H7 (cell line): ENCODE measurements at regions not wholly inside any gene's neighbourhood (a gene's known extent, or its start where the extent isn't known, plus 50 kb on each side); places are given as distances from the start of the nearest gene placed in this dataset.
A peak's percentile ranks its signal among the peaks of the same experiment; 100 is the strongest.

Experiments
- DNase-seq: peaks from one replicate; pipeline ENCODE4 v3.0.0; 2012
- H3K27me3 ChIP-seq: 2 replicates; pipeline ENCODE4 v1.6.0; 2011; ENCODE audit warnings: mild to moderate bottlenecking, low read length; ENCODE audit not compliant: control insufficient read depth, insufficient read depth
- H3K36me3 ChIP-seq: replicated peaks from 2 replicates; pipeline ENCODE4 v1.5.1; 2011; ENCODE audit warnings: low read length; ENCODE audit not compliant: control insufficient read depth, insufficient read depth
- H3K4me3 ChIP-seq: 2 replicates; pipeline ENCODE4 v1.5.1; 2011; ENCODE audit warnings: low read depth, mild to moderate bottlenecking, control low read depth, low read length, moderate library complexity; ENCODE audit not compliant: insufficient read depth

DNA sequence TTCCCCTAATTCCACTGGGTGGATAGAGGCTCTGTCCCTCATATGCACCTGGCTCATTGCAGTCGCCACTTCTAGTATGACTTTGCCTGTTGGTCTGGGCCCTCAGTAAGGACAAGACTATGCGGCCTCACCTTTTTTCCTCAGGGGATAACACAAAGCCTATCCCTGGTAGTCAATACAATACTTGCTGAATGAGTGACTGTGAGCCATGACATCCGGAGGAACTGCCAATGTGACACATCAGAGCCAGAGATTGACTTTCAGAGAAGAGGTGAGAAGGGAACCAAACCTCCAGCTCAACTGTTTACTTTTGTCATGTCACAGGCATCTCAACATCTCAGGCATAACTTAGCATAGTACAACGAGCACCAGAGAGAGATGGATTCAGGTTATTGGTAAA, 371.3 kb downstream of the DMRT2 start:
- H3K36me3 ChIP-seq, result no peaks in the 10 kb centered on the region
- no peak for DNase-seq

DNA sequence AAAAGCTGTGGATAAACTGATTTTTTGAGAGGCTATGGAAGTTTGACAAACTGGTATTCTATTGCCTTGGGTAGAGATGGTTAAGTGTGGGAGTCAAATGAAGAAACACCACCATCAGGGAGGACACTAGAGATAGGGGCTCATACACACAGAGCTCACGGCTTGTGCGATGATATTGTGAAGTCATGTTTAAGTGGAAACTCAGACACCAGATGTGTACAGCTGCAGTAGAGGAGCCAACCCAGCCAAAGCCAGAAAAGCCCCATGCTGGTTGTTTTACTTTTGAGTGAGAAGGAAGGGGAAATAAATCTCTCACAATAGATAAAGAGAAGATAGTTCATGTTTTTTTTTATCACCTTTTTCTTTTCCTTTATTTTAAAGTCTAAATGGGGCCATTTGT, 377.7 kb downstream of the DMRT2 start:
- Histone ChIP-seq H3K27me3 (no peaks in the 10 kb centered on the region), H3K4me3 (no peak overlapping the region), H3K36me3 (no peaks in the 10 kb centered on the region)
- DNase-seq, result no peak

More for the DNA sequence above, 371.3 kb downstream of the DMRT2 start:
- H3K4me3 ChIP-seq, result no peak overlapping the region
- no peaks in the 10 kb centered on the region for H3K27me3 ChIP-seq

DNA sequence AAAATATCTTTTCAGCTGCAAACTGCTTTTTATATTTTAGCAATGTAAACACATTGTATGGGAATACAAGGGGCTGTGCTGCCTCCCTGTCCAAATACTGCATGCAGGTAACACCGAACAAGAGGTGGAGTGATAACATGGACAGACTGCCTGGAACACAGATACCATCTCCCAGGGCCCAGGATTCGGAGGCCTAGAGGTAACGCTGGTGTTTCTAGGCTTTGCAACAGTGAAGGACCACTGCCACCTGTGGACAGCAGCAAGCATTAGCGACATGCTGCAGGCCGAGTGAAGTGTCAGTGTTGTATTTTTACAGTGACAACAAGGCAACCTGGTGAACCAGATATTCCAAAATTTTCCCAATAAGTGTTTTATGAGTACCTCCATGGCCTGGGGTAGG, 379.1 kb downstream of the DMRT2 start:
- no peaks in the 10 kb centered on the region for H3K27me3 ChIP-seq
- H3K36me3 ChIP-seq, result no peaks in the 10 kb centered on the region
- peak; percentile 56 for DNase-seq
- no peak overlapping the region for H3K4me3 ChIP-seq

DNA sequence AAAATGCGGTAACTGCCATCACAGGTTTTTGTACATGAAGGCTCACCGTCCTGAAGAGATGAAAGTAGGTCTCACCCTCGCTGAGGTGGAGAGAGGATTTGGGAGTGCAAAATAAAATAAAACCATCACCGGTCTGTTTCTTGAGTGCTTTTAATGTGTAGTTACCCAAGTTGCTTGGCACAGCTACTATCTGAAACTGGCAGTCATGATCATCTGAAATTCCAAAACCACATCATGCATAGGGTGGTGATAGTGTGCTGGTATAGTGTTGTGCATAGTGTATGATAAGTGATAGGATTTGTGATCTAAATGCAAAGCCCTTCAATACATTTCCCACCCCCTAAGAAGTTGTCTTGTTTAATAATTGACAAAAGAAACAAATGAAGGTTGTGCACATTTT, 381.3 kb downstream of the DMRT2 start:
- no peak overlapping the region for H3K4me3 ChIP-seq
- H3K27me3 ChIP-seq, result no peaks in the 10 kb centered on the region
- no peaks in the 10 kb centered on the region for H3K36me3 ChIP-seq
- no peak for DNase-seq

DNA sequence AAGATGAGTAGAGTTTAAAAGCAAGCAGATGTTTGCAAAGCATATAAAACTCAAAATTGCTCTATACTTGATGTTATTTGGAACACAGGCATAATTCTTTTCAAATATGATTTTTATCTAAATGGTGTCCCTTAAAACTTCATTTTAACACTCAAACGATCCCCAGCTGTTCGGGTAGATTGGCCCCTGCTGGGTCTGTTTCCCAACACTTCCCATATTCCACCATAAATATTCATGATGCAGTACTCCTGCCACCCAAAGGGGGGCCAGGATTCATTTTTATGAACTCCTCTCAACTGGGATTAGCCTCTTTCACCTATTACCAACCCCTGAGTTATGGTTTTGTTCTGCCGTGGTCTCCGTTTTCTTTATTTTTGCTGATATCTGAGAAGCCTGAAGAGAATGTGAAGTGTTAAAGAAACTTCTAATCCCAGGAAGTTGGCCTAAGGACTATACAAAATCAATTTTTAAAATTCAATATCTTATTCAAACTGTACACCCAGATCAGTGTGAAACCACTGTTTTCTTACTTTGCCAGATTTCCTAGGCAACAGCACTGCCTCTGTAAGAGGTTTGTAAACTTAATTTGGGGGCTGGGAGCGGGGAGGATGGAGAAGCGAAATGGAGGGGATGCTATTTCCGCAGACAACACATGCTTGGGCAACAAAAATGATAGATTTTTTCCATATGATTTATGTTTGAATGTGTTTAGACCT, 384.1 kb downstream of the DMRT2 start:
- H3K36me3 ChIP-seq, result no peaks in the 10 kb centered on the region
- DNase-seq, result peak; percentile 28
- H3K4me3 ChIP-seq, result no peak overlapping the region
- H3K27me3 ChIP-seq, result no peaks in the 10 kb centered on the region

DNA sequence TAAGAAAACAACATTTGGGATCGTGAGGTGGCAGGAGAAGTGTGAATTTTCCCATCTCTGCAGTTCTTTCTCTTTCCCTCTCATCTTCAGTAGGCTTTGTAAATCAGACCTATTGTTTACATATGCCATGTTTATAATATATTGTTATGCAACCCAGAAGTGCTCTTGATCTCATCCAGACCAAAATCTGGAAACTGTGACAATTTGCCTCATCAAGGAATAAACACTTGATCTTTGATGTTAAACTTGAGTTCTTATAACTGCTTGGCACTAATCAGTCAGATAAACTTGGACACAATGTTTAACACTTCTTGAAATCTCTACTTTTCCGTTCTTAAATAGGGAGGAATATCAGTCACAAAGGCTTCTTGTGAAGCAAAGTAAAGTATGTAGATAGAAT, 384.7 kb downstream of the DMRT2 start:
- DNase-seq, result no peak
- Histone ChIP-seq H3K27me3 (no peaks in the 10 kb centered on the region), H3K4me3 (no peak overlapping the region), H3K36me3 (no peaks in the 10 kb centered on the region)

DNA sequence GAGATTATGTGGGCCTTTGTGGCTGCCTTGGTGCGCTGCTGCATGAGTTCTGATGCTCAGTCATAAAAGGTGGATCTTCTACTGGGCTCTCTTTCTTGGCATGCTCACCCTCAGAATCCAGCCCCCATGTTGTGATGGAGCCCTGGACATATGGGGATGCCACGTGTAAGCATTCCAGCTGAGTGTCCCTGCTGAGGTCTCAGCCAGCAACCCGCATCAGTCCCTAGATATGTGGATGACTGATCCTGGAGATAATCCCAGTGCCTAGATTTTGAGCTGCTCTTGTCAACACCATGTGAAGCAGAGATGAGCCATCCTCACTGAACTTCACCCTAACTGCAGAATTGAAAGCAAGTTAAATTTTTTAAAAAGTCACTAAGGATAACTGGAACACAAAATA, 390.1 kb downstream of the DMRT2 start:
- Histone ChIP-seq H3K4me3 (no peak overlapping the region), H3K36me3 (no peaks in the 10 kb centered on the region), H3K27me3 (no peaks in the 10 kb centered on the region)
- no peak for DNase-seq

DNA sequence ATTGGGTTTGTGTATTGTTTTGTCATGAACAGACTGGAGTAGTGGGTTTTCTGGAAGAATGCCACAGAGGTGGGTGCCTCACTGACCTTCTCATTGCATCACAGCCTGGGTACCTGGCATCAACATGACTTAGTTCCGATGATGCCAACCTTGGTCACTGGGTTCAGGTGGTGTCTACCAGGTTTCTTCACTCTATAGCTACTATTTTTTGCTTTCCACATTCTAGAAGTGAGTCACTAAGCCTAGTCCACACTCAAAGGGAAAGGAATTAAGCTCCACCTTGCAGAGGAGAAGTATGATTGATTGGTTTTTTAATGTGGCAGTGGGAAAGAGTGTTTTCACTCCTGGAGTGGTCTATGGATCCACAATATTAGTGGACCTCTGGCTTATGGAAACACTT, 391.9 kb downstream of the DMRT2 start:
- no peak for DNase-seq
- no peaks in the 10 kb centered on the region for H3K36me3 ChIP-seq
- H3K27me3 ChIP-seq, result no peaks in the 10 kb centered on the region
- no peak overlapping the region for H3K4me3 ChIP-seq

DNA sequence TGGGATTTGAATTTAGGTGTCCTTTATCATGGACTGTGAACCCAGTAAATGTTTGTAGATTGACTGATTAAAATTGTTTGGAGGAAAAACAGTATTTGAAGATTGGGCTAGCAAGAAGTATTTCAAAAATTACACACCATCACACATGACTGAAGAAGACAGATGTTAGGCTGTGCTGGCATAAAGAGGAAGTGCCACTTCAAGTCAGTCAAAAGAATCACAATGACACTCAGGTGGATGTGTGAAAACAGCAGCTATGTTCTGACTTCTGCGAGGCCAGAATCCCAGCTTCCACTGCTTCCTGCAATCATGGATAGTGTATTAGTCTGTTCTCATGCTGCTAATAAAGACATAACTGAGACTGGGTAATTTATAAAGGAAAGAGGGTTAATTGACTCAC, 393.3 kb downstream of the DMRT2 start:
- DNase-seq, result no peak
- H3K36me3 ChIP-seq, result no peaks in the 10 kb centered on the region
- H3K27me3 ChIP-seq, result no peaks in the 10 kb centered on the region

DNA sequence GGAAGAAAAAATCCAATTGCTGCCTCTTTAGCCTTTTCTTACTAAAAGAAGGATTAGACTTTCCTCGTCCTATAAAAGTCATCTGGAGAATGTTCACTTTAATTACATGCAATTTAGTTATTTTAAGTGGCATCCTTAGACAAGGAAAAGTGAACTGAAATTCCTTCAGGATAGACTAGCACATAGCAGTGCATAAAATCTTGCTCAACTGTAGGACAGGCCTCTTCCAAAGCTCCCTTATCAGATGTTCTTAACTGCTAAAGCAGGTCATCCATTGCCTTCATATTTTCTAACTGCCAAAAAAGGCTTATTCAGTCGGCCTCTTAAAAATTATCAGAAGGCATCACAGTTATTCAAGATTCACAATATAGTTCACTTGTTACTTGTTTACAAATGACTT, 396.5 kb downstream of the DMRT2 start:
- Histone ChIP-seq H3K27me3 (no peaks in the 10 kb centered on the region), H3K36me3 (no peaks in the 10 kb centered on the region), H3K4me3 (no peak overlapping the region)
- no peak for DNase-seq

More for the DNA sequence above, 393.3 kb downstream of the DMRT2 start:
- no peak overlapping the region for H3K4me3 ChIP-seq

DNA sequence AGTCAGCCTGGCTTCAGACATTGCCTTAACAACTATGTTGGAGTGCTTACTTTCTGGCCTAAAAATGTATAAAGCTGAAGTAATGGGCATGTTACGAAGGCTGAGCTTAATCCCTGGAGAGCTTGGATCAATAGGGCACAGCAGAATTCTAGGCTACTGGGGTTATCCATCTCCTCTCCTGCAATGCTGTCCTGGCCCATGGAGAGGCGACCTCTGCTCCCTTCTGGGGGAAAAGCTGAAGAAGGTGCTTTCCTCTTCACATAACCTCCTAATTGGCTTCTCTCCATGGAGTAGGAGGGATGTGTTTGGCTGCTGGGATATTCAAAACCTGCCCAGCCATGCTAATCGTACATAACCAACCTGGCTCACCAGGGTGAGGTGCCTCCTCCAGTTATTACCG, 403.5 kb downstream of the DMRT2 start:
- no peaks in the 10 kb centered on the region for H3K27me3 ChIP-seq
- DNase-seq, result peak; percentile 13
- H3K4me3 ChIP-seq, result no peak overlapping the region
- H3K36me3 ChIP-seq, result no peaks in the 10 kb centered on the region

DNA sequence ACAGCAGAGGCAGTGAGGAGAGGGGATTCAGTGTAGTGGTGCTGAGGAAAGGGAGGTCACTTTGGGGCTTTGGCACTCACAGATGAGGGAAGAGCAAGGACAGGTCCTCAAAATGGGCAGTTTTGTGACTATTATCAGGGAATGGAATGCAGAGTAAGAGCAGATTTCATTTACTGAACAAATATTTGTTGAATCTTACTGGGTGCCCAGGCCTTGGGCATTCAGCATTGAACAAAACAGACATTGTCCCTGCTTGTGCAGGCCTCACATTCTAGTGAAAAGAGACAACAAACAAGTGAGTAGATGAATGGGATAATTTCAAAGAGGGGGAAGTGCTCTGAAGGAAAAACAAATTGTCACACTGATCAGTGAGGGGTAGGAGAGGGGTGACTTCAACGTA, 404.1 kb downstream of the DMRT2 start:
- Histone ChIP-seq H3K36me3 (no peaks in the 10 kb centered on the region), H3K4me3 (no peak overlapping the region), H3K27me3 (no peaks in the 10 kb centered on the region)
- DNase-seq, result no peak

DNA sequence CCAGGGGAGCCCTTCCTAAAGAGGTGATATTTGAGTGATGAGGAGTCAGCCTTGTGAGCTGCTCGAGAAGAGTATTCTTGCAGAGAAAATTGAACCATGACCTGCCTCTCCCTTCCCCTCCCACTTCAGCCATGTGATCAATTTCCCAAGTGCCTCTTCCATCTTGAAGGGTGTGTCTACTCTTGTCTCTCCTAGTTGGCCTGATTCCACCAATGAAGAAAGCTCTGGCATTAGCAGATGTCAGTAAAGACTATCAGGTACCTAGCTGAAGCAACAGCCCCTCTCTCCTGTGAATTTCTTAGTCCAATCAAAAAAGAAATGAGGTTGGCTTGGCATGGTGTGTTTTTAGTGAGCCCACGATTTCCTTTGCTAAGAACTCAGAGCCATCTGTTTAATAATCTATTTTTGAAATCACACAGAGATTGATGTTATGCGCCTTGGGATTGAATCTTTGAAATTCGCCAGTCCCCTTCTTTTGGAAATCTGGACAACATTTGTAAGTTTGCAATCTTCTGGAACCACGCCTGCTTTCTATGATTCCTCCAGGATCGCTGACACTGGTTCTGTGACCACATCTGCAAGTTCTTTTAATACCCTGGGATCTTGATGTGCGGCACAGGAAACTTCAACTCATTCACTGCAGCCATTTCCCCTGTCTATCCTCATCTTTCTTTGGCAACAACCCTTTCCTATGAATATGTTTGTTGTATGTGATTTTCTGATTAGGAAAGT, 404.6 kb downstream of the DMRT2 start:
- Histone ChIP-seq H3K4me3 (no peak overlapping the region), H3K36me3 (no peaks in the 10 kb centered on the region), H3K27me3 (no peaks in the 10 kb centered on the region)
- no peak for DNase-seq

DNA sequence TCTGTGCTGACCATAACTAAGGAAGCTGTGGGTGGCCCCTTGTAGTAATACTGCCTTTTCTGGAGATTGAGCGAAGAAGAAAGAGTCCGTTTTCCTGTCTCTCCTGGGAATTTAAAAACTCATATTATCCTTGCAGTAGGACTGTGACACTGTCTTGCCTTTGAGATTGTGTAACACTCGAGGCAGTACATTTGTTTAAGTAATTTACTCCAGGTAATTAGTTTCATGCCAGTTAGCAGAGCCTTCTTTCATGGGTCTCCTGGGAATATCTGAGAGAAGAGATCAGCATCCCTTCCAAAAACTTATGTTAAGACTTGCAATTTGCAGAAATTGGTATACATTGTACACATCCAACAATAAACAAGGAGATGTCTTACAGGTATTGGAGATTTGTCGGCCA, 405.6 kb downstream of the DMRT2 start:
- no peaks in the 10 kb centered on the region for H3K36me3 ChIP-seq
- H3K4me3 ChIP-seq, result no peak overlapping the region
- DNase-seq, result no peak
- no peaks in the 10 kb centered on the region for H3K27me3 ChIP-seq

DNA sequence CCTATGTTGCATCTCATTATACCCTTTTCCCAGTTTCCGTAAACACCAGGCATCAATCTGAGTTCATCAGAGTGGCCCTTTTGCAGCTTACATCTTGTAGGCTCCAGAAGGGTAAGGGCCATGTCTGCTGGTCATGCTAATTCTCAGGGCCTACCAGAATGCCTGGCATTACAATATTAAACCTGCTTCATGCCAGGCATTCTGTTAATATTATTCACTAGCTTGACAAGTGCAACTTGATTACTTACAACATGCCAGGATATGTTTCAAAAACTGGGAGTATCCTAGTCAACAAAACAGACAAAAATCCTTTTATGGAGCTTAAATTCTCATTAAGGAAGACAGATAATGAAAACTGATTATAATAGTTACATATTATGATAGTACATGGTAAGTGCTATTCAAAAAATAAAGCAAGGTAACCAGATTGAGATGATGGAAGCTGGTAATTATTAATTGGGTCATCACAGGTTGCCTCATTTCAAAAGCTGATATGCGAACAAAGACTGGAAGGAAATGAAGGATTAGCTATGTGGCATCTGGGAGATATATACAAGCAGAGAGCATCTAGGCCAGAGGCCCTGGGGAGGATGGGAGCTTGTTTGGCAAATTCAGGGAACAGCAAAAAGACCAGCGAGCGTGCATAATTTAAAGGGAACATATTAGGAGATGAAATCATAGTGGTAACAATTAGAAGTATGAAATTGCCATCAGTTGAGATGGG, 406.3 kb downstream of the DMRT2 start:
- Histone ChIP-seq H3K4me3 (no peak overlapping the region), H3K27me3 (no peaks in the 10 kb centered on the region), H3K36me3 (no peaks in the 10 kb centered on the region)
- DNase-seq, result no peak
